Uterus (tissue), 2 donors: ENCODE measurements at regions not wholly inside any gene's neighbourhood (a gene's known extent, or its start where the extent isn't known, plus 50 kb on each side); places are given as distances from the start of the nearest gene placed in this dataset.

Experiments used
- POLR2A ChIP-seq, 2 donors: fragments of 450-650 bp; IDR thresholded peaks; one replicate each; pipeline ENCODE4 v1.6.1; 2016; ENCODE audit warnings: antibody characterized with exemption in 2 of 2, mild to moderate bottlenecking in 1 of 2, moderate library complexity in 1 of 2
- TF ChIP-seq, protein P1 (sequence below), 4 experiments: fragments of 200-600 bp in 2 of 4; fragments of 450-650 bp in 2 of 4; sonication (generic) in 2 of 4; IDR thresholded peaks; one replicate each; pipeline ENCODE4 v1.5.1; 2016 to 2019; ENCODE audit warnings: antibody characterized with exemption in 4 of 4, mild to moderate bottlenecking in 2 of 4, moderate library complexity in 1 of 4

DNA sequence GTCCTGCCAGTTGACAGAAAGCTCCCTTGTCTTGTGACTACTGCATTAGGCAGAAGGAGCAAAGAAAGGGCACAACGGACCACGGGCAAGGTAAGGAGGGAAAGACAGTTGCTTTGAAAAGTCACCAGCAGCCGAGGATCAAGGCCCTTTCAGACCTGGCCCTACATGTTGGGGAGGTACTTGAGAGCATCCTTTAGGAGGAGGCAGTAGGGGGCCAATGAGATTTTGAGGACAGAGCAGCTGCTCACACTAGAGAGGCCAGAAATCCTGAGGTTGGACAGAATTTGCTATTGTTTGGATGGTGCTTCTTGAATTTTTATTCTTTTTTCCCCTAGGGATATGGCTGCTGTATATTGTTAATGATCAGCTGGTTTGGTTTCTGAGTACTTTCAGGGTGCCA, 135.5 kb upstream of the PZP start:
- TF ChIP-seq, protein P1, sequence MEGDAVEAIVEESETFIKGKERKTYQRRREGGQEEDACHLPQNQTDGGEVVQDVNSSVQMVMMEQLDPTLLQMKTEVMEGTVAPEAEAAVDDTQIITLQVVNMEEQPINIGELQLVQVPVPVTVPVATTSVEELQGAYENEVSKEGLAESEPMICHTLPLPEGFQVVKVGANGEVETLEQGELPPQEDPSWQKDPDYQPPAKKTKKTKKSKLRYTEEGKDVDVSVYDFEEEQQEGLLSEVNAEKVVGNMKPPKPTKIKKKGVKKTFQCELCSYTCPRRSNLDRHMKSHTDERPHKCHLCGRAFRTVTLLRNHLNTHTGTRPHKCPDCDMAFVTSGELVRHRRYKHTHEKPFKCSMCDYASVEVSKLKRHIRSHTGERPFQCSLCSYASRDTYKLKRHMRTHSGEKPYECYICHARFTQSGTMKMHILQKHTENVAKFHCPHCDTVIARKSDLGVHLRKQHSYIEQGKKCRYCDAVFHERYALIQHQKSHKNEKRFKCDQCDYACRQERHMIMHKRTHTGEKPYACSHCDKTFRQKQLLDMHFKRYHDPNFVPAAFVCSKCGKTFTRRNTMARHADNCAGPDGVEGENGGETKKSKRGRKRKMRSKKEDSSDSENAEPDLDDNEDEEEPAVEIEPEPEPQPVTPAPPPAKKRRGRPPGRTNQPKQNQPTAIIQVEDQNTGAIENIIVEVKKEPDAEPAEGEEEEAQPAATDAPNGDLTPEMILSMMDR (IDR thresholded peaks at IDR 0.05) = no peak
- TF ChIP-seq POLR2A (IDR thresholded peaks at IDR 0.05) = no peak
